WTC11 (cell line): ENCODE measurements at regions not wholly inside any gene's neighbourhood (a gene's known extent, or its start where the extent isn't known, plus 50 kb on each side); places are given as distances from the start of the nearest gene placed in this dataset.

Source experiments
- ATF2 ChIP-seq: sonication (generic); formaldehyde crosslinking; IDR thresholded peaks from 2 replicates; pipeline ENCODE4 v1.8.1; 2022; ENCODE audit warnings: low read depth, missing genetic modification reagents, borderline replicate concordance
- CREM ChIP-seq: sonication (generic); formaldehyde crosslinking; IDR thresholded peaks from 2 replicates; pipeline ENCODE4 v1.8.1; 2022; ENCODE audit warnings: mild to moderate bottlenecking, missing genetic modification reagents, moderate library complexity
- FOXK1 ChIP-seq: sonication (generic); formaldehyde crosslinking; IDR thresholded peaks from 2 replicates; pipeline ENCODE4 v1.8.0; 2022; ENCODE audit warnings: mild to moderate bottlenecking, moderate library complexity, missing genetic modification reagents
- NFE2L1 ChIP-seq: sonication (generic); formaldehyde crosslinking; IDR thresholded peaks from 2 replicates; pipeline ENCODE4 v1.8.1; 2023; ENCODE audit warnings: missing genetic modification reagents

- TF ChIP-seq NFE2L1 (CRISPR knock-in tag) (no peak), CREM (no peak), FOXK1 (no peak), ATF2 (CRISPR knock-in tag) (no peak)
Observed at GRCh38 chr4:27276307-27277073, 415.8 kb downstream of the STIM2 start.
